Muscle layer of colon (tissue), 2 donors: ENCODE measurements at regions not wholly inside any gene's neighbourhood (a gene's known extent, or its start where the extent isn't known, plus 50 kb on each side); places are given as distances from the start of the nearest gene placed in this dataset.

Source experiments
- H3K27ac ChIP-seq: one replicate; pipeline ENCODE4 v1.7.0; 2013; ENCODE audit warnings: low read depth, mild to moderate bottlenecking, low read length, moderate library complexity
- H3K27me3 ChIP-seq, 2 donors: one replicate each; pipeline ENCODE4 v1.7.0; 2013; ENCODE audit warnings: low read length in 2 of 2, mild to moderate bottlenecking in 2 of 2; ENCODE audit not compliant: insufficient read depth in 2 of 2, control insufficient read depth in 1 of 2
- H3K36me3 ChIP-seq: one replicate; pipeline ENCODE4 v1.7.0; 2013; ENCODE audit warnings: mild to moderate bottlenecking, low read length; ENCODE audit not compliant: insufficient read depth
- H3K4me1 ChIP-seq: one replicate; pipeline ENCODE4 v1.7.0; 2013; ENCODE audit warnings: mild to moderate bottlenecking, low read length; ENCODE audit not compliant: insufficient read depth
- H3K4me3 ChIP-seq, 2 donors: one replicate each; pipeline ENCODE4 v1.7.0; 2013; ENCODE audit warnings: low read length in 2 of 2, low read depth in 1 of 2, mild to moderate bottlenecking in 1 of 2, moderate library complexity in 1 of 2
- H3K9ac ChIP-seq: one replicate; pipeline ENCODE4 v1.7.0; 2013; ENCODE audit warnings: low read length
- H3K9me3 ChIP-seq: one replicate; pipeline ENCODE4 v1.7.0; 2013; ENCODE audit warnings: mild to moderate bottlenecking, low read length
- donor health status: abdominal sarcoma.
- donor health status: Adenocarcinoma of cecum.

DNA sequence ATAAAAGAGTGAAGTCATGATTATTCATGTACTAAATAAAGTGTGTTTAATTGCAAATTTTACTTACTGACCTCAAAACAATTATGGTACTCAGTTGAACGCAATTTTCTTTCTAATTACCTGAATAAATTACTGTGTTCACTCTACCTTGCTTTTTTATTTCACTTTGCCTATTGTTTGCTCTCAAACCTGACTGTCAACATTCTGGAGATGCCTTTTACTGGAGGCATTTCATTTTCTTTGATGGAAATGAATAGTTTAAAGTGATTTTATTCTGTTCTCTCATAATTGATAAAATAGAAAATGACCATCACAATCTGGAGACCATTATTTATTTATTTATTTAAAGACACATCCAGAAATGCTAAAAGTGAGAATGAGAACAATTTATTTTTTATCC is 811.5 kb upstream of the ATXN8OS start:
- Histone ChIP-seq H3K9me3 (no peaks in the 10 kb centered on the region), H3K27me3 (no peaks in the 10 kb centered on the region), H3K4me3 (no peak overlapping the region), H3K36me3 (no peaks in the 10 kb centered on the region), H3K9ac (no peak overlapping the region), H3K4me1 (no peaks in the 10 kb centered on the region), H3K27ac (no peak overlapping the region)

DNA sequence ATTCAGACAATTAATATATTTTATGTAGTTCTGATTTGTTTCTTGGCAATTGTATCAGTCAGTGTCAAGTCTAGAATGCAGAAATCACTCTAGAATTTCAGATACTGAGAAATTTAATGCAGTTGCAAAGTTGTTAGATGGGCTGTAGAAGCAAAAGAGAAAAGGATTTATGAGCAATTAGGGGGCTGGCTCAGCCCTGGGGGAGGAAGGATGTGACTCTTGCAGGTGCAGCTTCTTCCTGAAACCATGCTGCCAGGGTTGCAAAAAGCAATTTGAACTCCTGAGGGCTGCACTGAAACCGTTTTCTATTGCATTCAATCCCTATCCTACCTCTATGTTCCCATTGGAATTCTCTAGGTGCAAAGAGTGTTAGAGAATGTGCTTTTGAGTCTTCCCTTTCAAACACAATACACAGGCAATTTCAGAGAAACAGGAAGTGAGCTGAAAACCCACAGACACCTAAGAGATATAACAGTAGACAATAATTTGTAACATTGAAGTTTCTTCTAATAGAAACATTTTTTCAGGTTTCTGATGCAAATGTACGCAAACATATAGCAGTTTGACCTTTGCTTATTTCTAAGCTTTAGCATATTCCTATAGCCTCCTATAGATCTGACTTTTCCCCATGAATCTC is 814.7 kb upstream of the ATXN8OS start:
- Histone ChIP-seq H3K27ac (no peak overlapping the region), H3K4me3 (no peak overlapping the region), H3K9ac (no peak overlapping the region), H3K9me3 (no peaks in the 10 kb centered on the region), H3K27me3 (no peaks in the 10 kb centered on the region), H3K4me1 (no peaks in the 10 kb centered on the region), H3K36me3 (no peaks in the 10 kb centered on the region)

DNA sequence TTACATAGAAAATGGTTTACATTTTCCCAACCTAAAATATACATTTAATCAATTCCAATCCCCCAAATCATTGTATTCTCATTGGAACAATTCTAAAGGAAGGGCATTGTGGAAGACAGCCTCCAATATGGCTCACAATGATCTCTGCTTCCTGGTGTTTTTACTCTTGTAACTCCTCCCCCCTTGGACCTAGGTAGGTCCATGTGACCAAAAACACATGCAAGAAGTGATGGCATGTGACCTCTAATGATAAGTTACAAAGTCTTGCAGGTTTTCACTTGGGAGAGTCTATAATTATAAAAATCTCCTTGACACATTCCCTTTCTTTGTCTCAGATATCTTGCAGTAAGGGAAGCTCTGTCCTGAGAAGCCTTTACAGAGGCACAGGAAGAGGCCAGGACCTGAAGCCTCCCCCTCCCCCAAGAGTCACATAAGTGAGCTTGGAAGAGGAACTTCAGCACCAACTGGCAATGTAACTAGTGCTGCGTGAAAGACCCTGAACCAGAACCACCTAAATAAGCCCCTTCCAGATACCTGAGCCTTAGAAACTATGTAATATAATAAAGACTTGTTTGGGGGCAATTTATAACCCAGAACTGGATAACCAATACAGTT is 816.2 kb upstream of the ATXN8OS start:
- Histone ChIP-seq H3K27me3 (no peaks in the 10 kb centered on the region), H3K36me3 (no peaks in the 10 kb centered on the region), H3K9ac (no peak overlapping the region), H3K9me3 (no peaks in the 10 kb centered on the region), H3K4me1 (no peaks in the 10 kb centered on the region), H3K27ac (no peak overlapping the region), H3K4me3 (no peak overlapping the region)

DNA sequence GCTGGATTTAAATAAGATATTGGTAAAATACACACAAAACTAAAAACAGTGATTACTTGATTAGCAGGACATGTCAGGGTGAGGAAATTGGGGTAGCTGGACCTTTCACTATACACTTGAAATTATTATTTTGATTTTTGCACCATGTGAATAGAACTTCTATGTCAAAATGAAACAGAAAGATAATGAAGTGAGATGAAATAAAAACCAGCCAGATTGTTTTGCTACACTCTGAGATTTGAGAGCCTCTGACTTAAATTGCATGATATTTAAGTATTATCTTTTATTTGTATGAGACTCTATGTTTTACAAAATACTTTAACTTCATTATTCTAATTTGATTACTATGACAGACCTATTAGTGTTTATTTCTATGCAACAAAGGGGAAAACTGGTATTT is 819.6 kb upstream of the ATXN8OS start:
- H3K36me3 ChIP-seq, result no peaks in the 10 kb centered on the region

DNA sequence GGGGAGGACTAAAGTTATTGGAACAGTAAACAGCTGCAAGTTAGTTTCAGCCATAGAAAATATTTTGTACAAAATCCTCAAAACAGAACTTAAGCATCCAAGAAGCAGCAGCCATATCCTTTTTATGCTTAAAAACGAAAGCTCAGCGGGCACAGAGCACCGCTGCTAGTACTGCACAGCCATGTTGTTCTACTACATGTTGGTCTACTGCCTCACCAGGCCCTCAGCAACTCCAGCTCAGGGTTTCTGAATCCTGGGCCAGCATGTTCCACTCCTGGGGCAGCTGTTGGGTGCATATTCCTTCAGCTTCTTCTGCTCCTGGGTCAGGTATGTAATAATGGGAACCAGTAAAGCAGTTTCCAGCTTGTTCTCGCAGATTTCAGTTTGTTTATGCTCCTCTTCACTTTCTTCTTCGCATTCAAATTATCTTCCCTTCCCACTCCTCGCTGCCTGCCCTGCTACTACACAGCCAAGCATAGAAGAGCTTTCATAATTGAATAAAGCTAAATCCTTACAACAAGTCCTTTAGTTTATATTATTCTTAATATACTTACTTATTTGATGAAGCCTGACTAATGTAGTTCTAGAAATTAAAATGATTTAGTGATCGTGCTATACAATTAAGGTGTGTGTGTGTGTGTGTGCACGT is 820.5 kb upstream of the ATXN8OS start:
- no peak overlapping the region for H3K9ac ChIP-seq
- no peaks in the 10 kb centered on the region for H3K4me1 ChIP-seq
- H3K4me3 ChIP-seq, result no peak overlapping the region
- no peaks in the 10 kb centered on the region for H3K9me3 ChIP-seq
- H3K27me3 ChIP-seq, result no peaks in the 10 kb centered on the region
- no peaks in the 10 kb centered on the region for H3K36me3 ChIP-seq
- H3K27ac ChIP-seq, result no peak overlapping the region

More for the DNA sequence above, 819.6 kb upstream of the ATXN8OS start:
- Histone ChIP-seq H3K9ac (no peak overlapping the region), H3K27ac (no peak overlapping the region), H3K27me3 (no peaks in the 10 kb centered on the region), H3K4me1 (no peaks in the 10 kb centered on the region), H3K9me3 (no peaks in the 10 kb centered on the region), H3K4me3 (no peak overlapping the region)

DNA sequence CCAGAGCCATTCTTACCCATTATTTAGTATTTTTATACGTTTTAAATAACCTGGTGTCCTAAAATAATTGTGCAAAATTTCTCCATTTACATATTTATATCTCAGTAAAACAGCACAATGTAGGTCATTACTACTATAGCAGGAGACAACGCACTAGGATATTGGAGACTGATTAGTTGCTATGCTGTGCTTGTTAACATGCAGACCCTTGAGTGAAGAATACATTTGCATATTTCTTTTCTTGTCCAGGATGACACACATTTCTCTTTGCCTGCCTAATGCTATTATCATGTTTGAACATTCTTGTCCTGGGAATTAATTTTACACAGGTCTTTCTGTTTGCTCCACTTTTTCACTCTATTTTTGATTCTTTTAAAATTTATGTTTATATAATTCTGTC is 823.8 kb upstream of the ATXN8OS start:
- Histone ChIP-seq H3K4me1 (no peaks in the 10 kb centered on the region), H3K27ac (no peak overlapping the region), H3K9ac (no peak overlapping the region), H3K9me3 (no peaks in the 10 kb centered on the region), H3K36me3 (no peaks in the 10 kb centered on the region), H3K27me3 (no peaks in the 10 kb centered on the region), H3K4me3 (no peak overlapping the region)

DNA sequence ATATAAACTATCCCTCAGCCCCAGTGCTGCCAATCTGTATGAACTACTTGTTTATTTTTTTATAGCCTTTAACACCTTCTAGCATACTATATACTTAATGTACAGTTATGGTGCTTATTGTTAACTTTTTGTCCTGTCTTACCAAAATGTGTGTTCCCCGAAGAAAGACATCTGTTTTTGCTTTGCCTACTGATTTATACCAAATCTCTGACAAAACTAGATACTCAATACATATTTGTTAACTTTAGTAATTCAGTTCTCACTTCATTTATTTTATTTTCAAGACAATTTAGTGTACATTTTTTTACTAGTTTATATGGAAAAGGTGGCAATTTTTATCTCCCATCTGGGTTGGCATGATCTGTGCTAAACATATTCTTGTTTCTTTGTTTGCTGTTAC is 824.3 kb upstream of the ATXN8OS start:
- Histone ChIP-seq H3K36me3 (no peaks in the 10 kb centered on the region), H3K27ac (no peak overlapping the region), H3K4me1 (no peaks in the 10 kb centered on the region), H3K4me3 (no peak overlapping the region), H3K9ac (no peak overlapping the region), H3K27me3 (no peaks in the 10 kb centered on the region), H3K9me3 (no peaks in the 10 kb centered on the region)

DNA sequence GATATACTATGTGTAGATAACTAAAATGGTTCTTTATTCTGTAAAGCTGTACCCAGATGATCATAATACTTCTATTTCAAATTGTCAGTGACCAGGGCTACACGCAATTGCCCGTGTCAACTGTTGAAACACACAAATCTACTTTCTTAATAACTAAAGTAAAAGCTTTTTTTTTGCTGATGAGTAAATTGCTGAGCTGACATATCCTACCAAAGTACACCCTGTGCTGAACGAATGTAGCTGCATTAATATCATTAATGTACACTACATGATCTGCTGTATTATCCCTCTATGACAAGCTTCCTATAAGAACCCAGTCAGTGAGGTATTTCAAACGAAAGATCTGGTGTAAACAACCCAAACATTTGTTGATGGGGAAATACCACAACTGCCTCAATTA is 827.2 kb upstream of the ATXN8OS start:
- H3K27me3 ChIP-seq, result no peaks in the 10 kb centered on the region
- no peaks in the 10 kb centered on the region for H3K36me3 ChIP-seq
- no peaks in the 10 kb centered on the region for H3K9me3 ChIP-seq
- no peak overlapping the region for H3K9ac ChIP-seq
- H3K4me3 ChIP-seq, result no peak overlapping the region
- H3K27ac ChIP-seq, result no peak overlapping the region
- H3K4me1 ChIP-seq, result no peaks in the 10 kb centered on the region

DNA sequence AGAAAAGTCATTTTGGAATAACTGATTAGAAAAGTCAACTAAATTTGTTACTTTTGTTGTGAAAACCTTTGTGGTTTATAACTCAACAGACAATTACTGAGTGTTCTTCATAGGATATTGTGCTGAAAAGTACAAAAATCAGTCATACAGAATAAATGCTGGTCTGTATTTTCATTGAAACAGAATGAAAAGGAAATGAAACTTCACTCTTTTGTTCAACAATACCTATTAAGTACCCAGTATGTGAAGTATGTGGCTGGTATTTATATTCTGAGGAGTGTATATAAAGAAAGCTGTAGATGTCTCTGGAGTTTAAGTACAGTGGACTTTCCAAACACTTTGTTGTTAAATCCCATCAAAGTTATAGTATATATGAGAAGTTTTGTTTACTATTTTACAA is 828.4 kb upstream of the ATXN8OS start:
- H3K27me3 ChIP-seq, result no peaks in the 10 kb centered on the region
- no peaks in the 10 kb centered on the region for H3K9me3 ChIP-seq
- no peaks in the 10 kb centered on the region for H3K4me1 ChIP-seq
- no peak overlapping the region for H3K27ac ChIP-seq
- H3K4me3 ChIP-seq, result no peak overlapping the region
- H3K36me3 ChIP-seq, result no peaks in the 10 kb centered on the region
- no peak overlapping the region for H3K9ac ChIP-seq

DNA sequence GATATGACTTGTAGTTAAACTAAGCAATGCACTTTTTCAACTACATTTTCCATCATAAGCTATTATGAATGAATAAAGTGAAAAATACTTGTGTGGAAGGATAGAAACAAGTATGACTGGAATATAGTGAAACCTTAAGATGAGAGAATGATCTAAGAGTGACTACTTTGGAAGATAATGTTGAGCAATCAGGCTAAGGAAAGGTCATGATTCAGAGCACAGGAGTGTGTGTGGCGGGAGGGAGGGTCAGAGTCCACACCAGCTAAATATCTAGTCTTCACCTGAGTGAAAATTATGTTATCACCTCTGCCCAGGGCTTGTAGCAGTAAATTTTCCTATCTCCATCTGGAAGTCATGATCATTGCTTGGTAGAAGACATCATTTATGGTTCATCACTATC is 833.4 kb upstream of the ATXN8OS start:
- H3K27ac ChIP-seq, result no peak overlapping the region
- no peak overlapping the region for H3K4me3 ChIP-seq
- no peaks in the 10 kb centered on the region for H3K4me1 ChIP-seq

DNA sequence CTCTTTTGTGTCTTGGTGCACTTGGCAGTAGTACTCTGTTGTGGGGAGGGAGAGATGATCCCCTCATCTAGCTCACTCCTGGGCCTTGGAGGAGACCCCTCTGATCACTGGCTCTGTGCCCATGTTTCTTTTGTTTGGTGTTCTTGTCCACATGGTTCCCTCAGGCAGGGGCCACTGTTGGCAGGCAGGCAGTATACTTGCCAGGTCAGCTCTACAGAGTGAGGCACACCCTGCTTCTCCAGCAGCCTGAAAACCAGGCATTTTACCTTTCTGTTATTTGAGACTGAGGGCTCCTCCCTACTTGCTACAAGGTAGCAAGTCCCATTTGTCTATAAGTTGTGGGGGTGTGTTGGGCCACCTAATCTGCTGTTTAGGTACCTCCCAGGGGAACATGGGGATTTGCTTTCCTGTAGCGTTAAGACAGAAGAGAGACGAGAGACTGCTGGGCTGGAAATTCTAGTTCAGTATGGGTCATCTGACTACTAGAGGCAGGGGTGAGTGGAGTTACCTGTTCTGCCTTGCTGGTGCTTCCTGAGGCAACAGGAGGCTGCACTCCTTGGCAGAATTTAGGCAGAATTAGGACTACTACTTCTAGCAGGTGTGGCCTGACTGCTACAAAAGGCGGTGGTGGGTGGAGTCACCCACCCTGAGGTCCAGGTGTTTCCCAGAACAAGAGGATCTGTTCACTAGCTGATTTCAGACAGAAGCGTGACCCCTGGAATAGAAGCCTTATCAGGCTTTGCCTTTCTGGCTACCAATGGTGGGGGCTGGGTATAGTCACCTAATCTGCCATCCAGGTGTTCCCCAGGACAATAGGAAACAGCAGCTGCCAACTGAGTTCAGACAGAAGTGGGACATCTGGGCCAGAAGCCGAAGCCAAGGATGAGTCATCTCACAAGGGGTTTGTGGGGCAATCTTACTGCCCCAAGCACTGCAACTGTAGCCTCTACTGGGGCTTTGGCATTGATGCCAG is 843.0 kb upstream of the ATXN8OS start:
- H3K9ac ChIP-seq, result no peak overlapping the region
- H3K9me3 ChIP-seq, result no peaks in the 10 kb centered on the region
- no peak overlapping the region for H3K4me3 ChIP-seq
- no peaks in the 10 kb centered on the region for H3K4me1 ChIP-seq
- no peaks in the 10 kb centered on the region for H3K27me3 ChIP-seq
- no peak overlapping the region for H3K27ac ChIP-seq
- H3K36me3 ChIP-seq, result no peaks in the 10 kb centered on the region

More for the DNA sequence above, 833.4 kb upstream of the ATXN8OS start:
- H3K9me3 ChIP-seq, result no peaks in the 10 kb centered on the region
- no peak overlapping the region for H3K9ac ChIP-seq
- H3K36me3 ChIP-seq, result no peaks in the 10 kb centered on the region
- H3K27me3 ChIP-seq, result no peaks in the 10 kb centered on the region
